ENCODE measurements at regions not wholly inside any gene's neighbourhood (a gene's known extent, or its start where the extent isn't known, plus 50 kb on each side); places are given as distances from the start of the nearest gene placed in this dataset.

DNA sequence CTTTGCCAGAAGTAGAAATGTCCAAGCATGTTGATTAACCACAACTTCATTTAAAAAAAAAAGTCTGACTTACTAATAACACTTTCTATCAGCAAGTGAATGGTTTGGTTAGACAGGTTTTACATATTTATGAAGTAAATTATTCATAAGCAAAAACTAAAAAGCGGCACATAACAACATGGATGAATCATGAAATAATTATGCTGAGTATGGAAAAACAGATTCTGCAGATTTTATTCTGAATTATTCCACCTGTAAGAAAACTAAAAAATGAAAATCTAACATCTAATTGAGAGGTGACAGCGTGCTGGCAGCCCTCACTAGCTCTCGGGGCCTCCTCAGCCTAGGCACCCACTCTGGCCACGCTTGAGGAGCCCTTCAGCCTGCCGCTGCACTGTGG lies 173.5 kb downstream of the ADAM29 start:
- TF ChIP-seq, protein P1, sequence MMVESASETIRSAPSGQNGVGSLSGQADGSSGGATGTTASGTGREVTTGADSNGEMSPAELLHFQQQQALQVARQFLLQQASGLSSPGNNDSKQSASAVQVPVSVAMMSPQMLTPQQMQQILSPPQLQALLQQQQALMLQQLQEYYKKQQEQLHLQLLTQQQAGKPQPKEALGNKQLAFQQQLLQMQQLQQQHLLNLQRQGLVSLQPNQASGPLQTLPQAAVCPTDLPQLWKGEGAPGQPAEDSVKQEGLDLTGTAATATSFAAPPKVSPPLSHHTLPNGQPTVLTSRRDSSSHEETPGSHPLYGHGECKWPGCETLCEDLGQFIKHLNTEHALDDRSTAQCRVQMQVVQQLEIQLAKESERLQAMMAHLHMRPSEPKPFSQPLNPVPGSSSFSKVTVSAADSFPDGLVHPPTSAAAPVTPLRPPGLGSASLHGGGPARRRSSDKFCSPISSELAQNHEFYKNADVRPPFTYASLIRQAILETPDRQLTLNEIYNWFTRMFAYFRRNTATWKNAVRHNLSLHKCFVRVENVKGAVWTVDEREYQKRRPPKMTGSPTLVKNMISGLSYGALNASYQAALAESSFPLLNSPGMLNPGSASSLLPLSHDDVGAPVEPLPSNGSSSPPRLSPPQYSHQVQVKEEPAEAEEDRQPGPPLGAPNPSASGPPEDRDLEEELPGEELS (CRISPR knock-in tag; IDR thresholded peaks at IDR 0.05), result no peak
- TF ChIP-seq, protein P2, sequence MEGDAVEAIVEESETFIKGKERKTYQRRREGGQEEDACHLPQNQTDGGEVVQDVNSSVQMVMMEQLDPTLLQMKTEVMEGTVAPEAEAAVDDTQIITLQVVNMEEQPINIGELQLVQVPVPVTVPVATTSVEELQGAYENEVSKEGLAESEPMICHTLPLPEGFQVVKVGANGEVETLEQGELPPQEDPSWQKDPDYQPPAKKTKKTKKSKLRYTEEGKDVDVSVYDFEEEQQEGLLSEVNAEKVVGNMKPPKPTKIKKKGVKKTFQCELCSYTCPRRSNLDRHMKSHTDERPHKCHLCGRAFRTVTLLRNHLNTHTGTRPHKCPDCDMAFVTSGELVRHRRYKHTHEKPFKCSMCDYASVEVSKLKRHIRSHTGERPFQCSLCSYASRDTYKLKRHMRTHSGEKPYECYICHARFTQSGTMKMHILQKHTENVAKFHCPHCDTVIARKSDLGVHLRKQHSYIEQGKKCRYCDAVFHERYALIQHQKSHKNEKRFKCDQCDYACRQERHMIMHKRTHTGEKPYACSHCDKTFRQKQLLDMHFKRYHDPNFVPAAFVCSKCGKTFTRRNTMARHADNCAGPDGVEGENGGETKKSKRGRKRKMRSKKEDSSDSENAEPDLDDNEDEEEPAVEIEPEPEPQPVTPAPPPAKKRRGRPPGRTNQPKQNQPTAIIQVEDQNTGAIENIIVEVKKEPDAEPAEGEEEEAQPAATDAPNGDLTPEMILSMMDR (IDR thresholded peaks at IDR 0.05), result no peak
- TF ChIP-seq, protein P3, sequence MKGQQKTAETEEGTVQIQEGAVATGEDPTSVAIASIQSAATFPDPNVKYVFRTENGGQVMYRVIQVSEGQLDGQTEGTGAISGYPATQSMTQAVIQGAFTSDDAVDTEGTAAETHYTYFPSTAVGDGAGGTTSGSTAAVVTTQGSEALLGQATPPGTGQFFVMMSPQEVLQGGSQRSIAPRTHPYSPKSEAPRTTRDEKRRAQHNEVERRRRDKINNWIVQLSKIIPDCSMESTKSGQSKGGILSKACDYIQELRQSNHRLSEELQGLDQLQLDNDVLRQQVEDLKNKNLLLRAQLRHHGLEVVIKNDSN (CRISPR knock-in tag; IDR thresholded peaks at IDR 0.05), result no peak
- TF ChIP-seq SMAD3 (CRISPR knock-in tag; IDR thresholded peaks at IDR 0.05; ENCODE audit: borderline replicate concordance) (no peak), ZNF232 (CRISPR knock-in tag; IDR thresholded peaks at IDR 0.05) (no peak), NFE2L1 (CRISPR knock-in tag; IDR thresholded peaks at IDR 0.05) (no peak)

Measured in WTC11 (cell line).